Type B pancreatic cell (in vitro differentiated cells): ENCODE measurements at regions not wholly inside any gene's neighbourhood (a gene's known extent, or its start where the extent isn't known, plus 50 kb on each side); places are given as distances from the start of the nearest gene placed in this dataset.

ENCODE experiments used
- DNase-seq: peaks from one replicate; pipeline ENCODE4 v3.0.0; 2021; ENCODE audit warnings: mixed read lengths; ENCODE audit not compliant: unreplicated experiment; ENCODE audit errors: extremely low spot score
- H3K27ac Mint-ChIP-seq: 2 replicates; pipeline ENCODE4 v1.8.0; 2021; ENCODE audit warnings: mild to moderate bottlenecking, mixed read lengths
- H3K27me3 Mint-ChIP-seq: 2 replicates; pipeline ENCODE4 v1.8.0; 2021; ENCODE audit warnings: mixed read lengths
- H3K36me3 Mint-ChIP-seq: 2 replicates; pipeline ENCODE4 v1.8.0; 2021; ENCODE audit warnings: mixed read lengths
- H3K4me1 Mint-ChIP-seq: one replicate; pipeline ENCODE4 v1.8.0; 2021; ENCODE audit warnings: mixed read lengths; ENCODE audit not compliant: unreplicated experiment
- H3K4me3 Mint-ChIP-seq: 2 replicates; pipeline ENCODE4 v1.8.0; 2021; ENCODE audit warnings: mild to moderate bottlenecking, mixed read lengths
- H3K9me3 Mint-ChIP-seq: 2 replicates; pipeline ENCODE4 v1.8.0; 2021; ENCODE audit warnings: mixed read lengths
- CTCF ChIP-seq: fragments of 200-600 bp; sonication (generic); conservative IDR thresholded peaks from 2 replicates; pipeline ENCODE4 v1.5.0; 2021; ENCODE audit warnings: antibody characterized with exemption, mild to moderate bottlenecking

GRCh38 chr22:27062910-27063309, 405.5 kb downstream of the MIAT start:
- Mint-ChIP-seq H3K27me3 (peaks cover 33% of the 10 kb centered on the region), H3K36me3 (no peaks in the 10 kb centered on the region), H3K9me3 (no peaks in the 10 kb centered on the region), H3K27ac (no peak overlapping the region), H3K4me1 (peaks cover 21% of the 10 kb centered on the region), H3K4me3 (no peak overlapping the region)
- no peak for DNase-seq
- TF ChIP-seq CTCF: no peak

GRCh38 chr22:27063406-27063805, 406.0 kb downstream of the MIAT start:
- H3K27ac Mint-ChIP-seq: no peak overlapping the region
- no peaks in the 10 kb centered on the region for H3K36me3 Mint-ChIP-seq
- no peak for TF ChIP-seq CTCF
- no peak for DNase-seq
- H3K27me3 Mint-ChIP-seq: peaks cover 34% of the 10 kb centered on the region
- H3K4me3 Mint-ChIP-seq: no peak overlapping the region
- H3K4me1 Mint-ChIP-seq: peaks cover 21% of the 10 kb centered on the region
- no peaks in the 10 kb centered on the region for H3K9me3 Mint-ChIP-seq

GRCh38 chr22:27063841-27064240, 406.5 kb downstream of the MIAT start:
- H3K4me3 Mint-ChIP-seq: no peak overlapping the region
- no peak for TF ChIP-seq CTCF
- H3K9me3 Mint-ChIP-seq: no peaks in the 10 kb centered on the region
- DNase-seq: no peak
- no peak overlapping the region for H3K27ac Mint-ChIP-seq
- no peaks in the 10 kb centered on the region for H3K36me3 Mint-ChIP-seq
- H3K4me1 Mint-ChIP-seq: peaks cover 21% of the 10 kb centered on the region
- peaks cover 34% of the 10 kb centered on the region for H3K27me3 Mint-ChIP-seq

DNA sequence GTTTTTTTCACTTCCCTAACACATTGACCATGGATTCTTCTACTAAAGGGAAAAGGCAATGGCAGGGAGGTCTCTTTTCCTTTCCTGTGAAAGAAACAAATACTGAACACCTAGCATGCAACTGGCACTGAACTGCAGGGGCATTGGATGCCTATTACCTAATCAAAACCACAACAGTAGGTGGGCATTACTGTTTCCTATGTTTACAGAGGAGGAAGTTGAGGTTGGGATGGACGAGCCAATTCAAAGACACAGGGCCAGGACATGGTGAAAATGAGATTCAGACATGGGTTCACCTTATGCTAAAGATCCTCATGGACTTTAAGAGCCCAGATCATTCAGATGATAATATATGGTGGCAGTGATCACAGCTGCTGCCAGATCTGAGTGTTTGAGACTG, 407.0 kb downstream of the MIAT start:
- H3K4me1 Mint-ChIP-seq: peaks cover 21% of the 10 kb centered on the region
- H3K9me3 Mint-ChIP-seq: no peaks in the 10 kb centered on the region
- no peak overlapping the region for H3K4me3 Mint-ChIP-seq
- H3K27me3 Mint-ChIP-seq: peaks cover 36% of the 10 kb centered on the region
- TF ChIP-seq CTCF: no peak
- no peak for DNase-seq
- no peak overlapping the region for H3K27ac Mint-ChIP-seq
- H3K36me3 Mint-ChIP-seq: no peaks in the 10 kb centered on the region

- H3K27ac Mint-ChIP-seq: no peak overlapping the region
- no peak overlapping the region for H3K4me3 Mint-ChIP-seq
- DNase-seq: no peak
- H3K36me3 Mint-ChIP-seq: no peaks in the 10 kb centered on the region
- H3K27me3 Mint-ChIP-seq: peaks cover 41% of the 10 kb centered on the region
- peaks cover 21% of the 10 kb centered on the region for H3K4me1 Mint-ChIP-seq
- TF ChIP-seq CTCF: no peak
- no peaks in the 10 kb centered on the region for H3K9me3 Mint-ChIP-seq
Observed at GRCh38 chr22:27065279-27065678, 407.9 kb downstream of the MIAT start.

- peaks cover 21% of the 10 kb centered on the region for H3K4me1 Mint-ChIP-seq
- H3K4me3 Mint-ChIP-seq: no peak overlapping the region
- TF ChIP-seq CTCF: no peak
- DNase-seq: no peak
- H3K9me3 Mint-ChIP-seq: no peaks in the 10 kb centered on the region
- H3K27ac Mint-ChIP-seq: no peak overlapping the region
- peaks cover 50% of the 10 kb centered on the region for H3K27me3 Mint-ChIP-seq
- no peaks in the 10 kb centered on the region for H3K36me3 Mint-ChIP-seq
Observed at GRCh38 chr22:27066856-27067255, 409.5 kb downstream of the MIAT start.
